AG04449 (cell line): ENCODE measurements at regions not wholly inside any gene's neighbourhood (a gene's known extent, or its start where the extent isn't known, plus 50 kb on each side); places are given as distances from the start of the nearest gene placed in this dataset.

Source experiments
- CTCF ChIA-PET: fragments of 350-600 bp; formaldehyde crosslinking; extraction: SDS; loops from one replicate; lab custom pipeline; 2021; ENCODE audit warnings: antibody characterized with exemption; lab: Yijun Ruan, JAX
- POLR2A ChIA-PET: fragments of 400-600, 350-600 bp; formaldehyde crosslinking; extraction: SDS; loops from one replicate; lab custom pipeline; 2020; ENCODE audit warnings: antibody characterized with exemption, inconsistent platforms; lab: Yijun Ruan, JAX
- DNase-seq: peaks from one replicate; pipeline ENCODE4 v3.0.0-alpha.2; 2010; ENCODE audit warnings: low read depth, low spot score
- H3K4me3 ChIP-seq: 2 replicates; pipeline ENCODE4 v1.5.1; 2011; ENCODE audit warnings: low read depth, mild to moderate bottlenecking, control low read depth, low read length
- CTCF ChIP-seq: IDR thresholded peaks from one replicate; pipeline ENCODE4 v1.5.1; 2011; ENCODE audit warnings: mild to moderate bottlenecking, moderate library complexity, low read length, control low read depth, inconsistent platforms; ENCODE audit not compliant: insufficient read depth; ENCODE audit errors: missing control alignments

- CTCF ChIA-PET, result no interaction called here
- no peak overlapping the region for H3K4me3 ChIP-seq
- POLR2A ChIA-PET, result no interaction called here
Observed at GRCh38 chr1:218809061-218809460, 364.6 kb upstream of the LYPLAL1 start.

GRCh38 chr1:218809625-218810024 is 364.1 kb upstream of the LYPLAL1 start:
- no peak for DNase-seq
- CTCF ChIA-PET, result interaction anchor here (0.7 kb wide), 1 partner anchor 31 kb away, joined by 3 read pairs; no protein-coding TSS in a partner anchor
- TF ChIP-seq CTCF, result no peak
- POLR2A ChIA-PET, result no interaction called here
- no peak overlapping the region for H3K4me3 ChIP-seq

More at GRCh38 chr1:218809061-218809460, 364.6 kb upstream of the LYPLAL1 start:
- DNase-seq, result no peak
- TF ChIP-seq CTCF, result no peak

GRCh38 chr1:218810306-218810705 is 363.4 kb upstream of the LYPLAL1 start:
- H3K4me3 ChIP-seq, result no peak overlapping the region
- DNase-seq, result no peak
- TF ChIP-seq CTCF, result no peak
- ChIA-PET CTCF (interaction anchor here (0.7 to 1.0 kb wide), 2 partner anchors 10 to 32 kb away, joined by 3 read pairs; no protein-coding TSS in a partner anchor), POLR2A (no interaction called here)

GRCh38 chr1:218811497-218811896 is 362.2 kb upstream of the LYPLAL1 start:
- ChIA-PET CTCF (no interaction called here), POLR2A (no interaction called here)
- DNase-seq, result no peak
- no peak for TF ChIP-seq CTCF
- no peak overlapping the region for H3K4me3 ChIP-seq

- ChIA-PET POLR2A (no interaction called here), CTCF (no interaction called here)
- TF ChIP-seq CTCF, result no peak
- no peak overlapping the region for H3K4me3 ChIP-seq
- DNase-seq, result no peak
Observed at GRCh38 chr1:218812360-218812759, 361.3 kb upstream of the LYPLAL1 start.

GRCh38 chr1:218813237-218813636 is 360.4 kb upstream of the LYPLAL1 start:
- POLR2A ChIA-PET, result no interaction called here
- TF ChIP-seq CTCF, result no peak
- CTCF ChIA-PET, result no interaction called here

More at GRCh38 chr1:218813237-218813636, 360.4 kb upstream of the LYPLAL1 start:
- no peak overlapping the region for H3K4me3 ChIP-seq
- DNase-seq, result no peak
